Panc1 (cell line): ENCODE measurements at regions not wholly inside any gene's neighbourhood (a gene's known extent, or its start where the extent isn't known, plus 50 kb on each side); places are given as distances from the start of the nearest gene placed in this dataset.

Experiments
- ATAC-seq: fragments of 200-7000 bp; cut with Tn5 transposase; 2 replicates; pipeline ENCODE4 v1.9.1; 2020; ENCODE audit warnings: mild to moderate bottlenecking, moderate library complexity
- BruUV-seq: library from RNA; stranded (reverse); fragments of 400-500 nt; replicated peaks from 2 replicates; lab custom pipeline; 2021; lab: Mats Ljungman, UMichigan
- CTCF ChIA-PET: fragments of 300-600 bp; sonication (Branson Sonifier 250); formaldehyde crosslinking; loops from one replicate; lab custom pipeline; 2022; ENCODE audit warnings: antibody characterized with exemption; lab: Charles Lee
- POLR2A ChIA-PET: fragments of 300-600 bp; sonication (Branson Sonifier 250); formaldehyde crosslinking; loops from one replicate; lab custom pipeline; 2022; ENCODE audit warnings: antibody characterized with exemption; lab: Charles Lee
- DNase-seq: peaks from one replicate; pipeline ENCODE4 v3.0.0-alpha.2; 2010; ENCODE audit warnings: low read depth, low spot score
- H3K27ac ChIP-seq: 2 replicates; pipeline ENCODE4 v1.5.1; 2011; ENCODE audit warnings: mild to moderate bottlenecking, low read length, inconsistent platforms
- H3K27me3 ChIP-seq: fragments of 200-500 bp; sonication (Bioruptor generic); 2 replicates; pipeline ENCODE4 v1.6.0; 2014; ENCODE audit warnings: low read length, inconsistent platforms; ENCODE audit not compliant: control insufficient read depth, insufficient read depth
- H3K36me3 ChIP-seq: fragments of 200-500 bp; sonication (Bioruptor generic); 2 replicates; pipeline ENCODE4 v1.5.1; 2014; ENCODE audit warnings: inconsistent platforms, mild to moderate bottlenecking, low read length, moderate library complexity; ENCODE audit not compliant: control insufficient read depth, insufficient read depth
- H3K4me1 ChIP-seq: 2 replicates; pipeline ENCODE4 v1.5.1; 2011; ENCODE audit warnings: inconsistent platforms, mild to moderate bottlenecking, low read length, moderate library complexity; ENCODE audit not compliant: control insufficient read depth, insufficient read depth
- H3K4me3 ChIP-seq, 2 experiments: 2 replicates each; pipeline ENCODE4 v1.5.1; 2011 to 2012; ENCODE audit warnings: low read depth in 2 of 2, low read length in 2 of 2, mild to moderate bottlenecking in 2 of 2, inconsistent platforms in 1 of 2, moderate library complexity in 1 of 2
- H3K9me3 ChIP-seq: fragments of 200-500 bp; sonication (Bioruptor generic); 2 replicates; pipeline ENCODE4 v1.5.1; 2014; ENCODE audit warnings: low read depth, mild to moderate bottlenecking, inconsistent platforms, low read length, moderate library complexity; ENCODE audit not compliant: control insufficient read depth, insufficient read depth
- POLR2AphosphoS5 ChIP-seq: IDR thresholded peaks from 2 replicates; pipeline ENCODE4 v1.6.1; 2012; ENCODE audit warnings: mild to moderate bottlenecking, low read depth, low read length, moderate library complexity
- SIN3A ChIP-seq: IDR thresholded peaks from 2 replicates; pipeline ENCODE4 v1.6.1; 2012; ENCODE audit warnings: low read depth, mild to moderate bottlenecking, low read length, moderate library complexity, borderline replicate concordance; ENCODE audit not compliant: insufficient read depth
- TCF7L2 ChIP-seq: IDR thresholded peaks from 2 replicates; pipeline ENCODE4 v1.6.1; 2011; ENCODE audit warnings: mild to moderate bottlenecking, low read depth, low read length, inconsistent platforms
- in situ Hi-C: cut with HindIII; loops from 2 replicates; pipeline ENCODE4 v1.10.0; 2016; ENCODE audit warnings: low sequenced_read_pairs, low pct_unique_long_range_greater_than_20kb
- intact Hi-C: fragments of 100-400 bp; cut with micrococcal nuclease; formaldehyde crosslinking; loops from one replicate; pipeline ENCODE4 v1.10.0; 2022; ENCODE audit not compliant: unreplicated experiment
- TF ChIP-seq, protein P1 (sequence below), 2 experiments: IDR thresholded peaks; 2 replicates each; pipeline ENCODE4 v1.6.1; 2011 to 2012; ENCODE audit warnings: low read depth in 2 of 2, control low read depth in 1 of 2, low read length in 1 of 2, mild to moderate bottlenecking in 1 of 2, moderate library complexity in 1 of 2; ENCODE audit not compliant: insufficient read depth in 1 of 2
- TF ChIP-seq, protein P2 (sequence below): fragments of 450-650 bp; IDR thresholded peaks from 2 replicates; pipeline ENCODE4 v1.5.1; 2017; ENCODE audit warnings: mild to moderate bottlenecking

DNA sequence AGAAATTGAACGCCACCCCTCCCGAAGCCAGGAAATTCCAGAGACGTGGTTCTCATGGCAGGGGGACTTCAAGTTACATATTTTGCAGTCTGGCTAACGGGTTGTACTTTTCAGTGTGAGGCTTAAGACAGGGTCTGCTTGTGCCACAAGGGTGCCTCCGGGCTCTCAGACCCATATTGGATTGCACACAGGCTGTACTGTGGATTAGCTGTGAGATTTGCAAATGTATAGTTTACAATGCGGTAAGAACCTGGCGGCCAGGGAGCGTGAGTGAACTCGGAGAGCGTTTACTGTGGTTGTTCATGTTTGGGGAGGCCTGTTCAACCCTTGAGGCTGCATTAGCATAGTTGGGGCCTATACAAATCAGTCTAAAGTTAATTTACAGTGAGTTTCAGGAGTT, 143.9 kb upstream of the SIX2 start:
- Histone ChIP-seq H3K4me1 (no peaks in the 10 kb centered on the region), H3K27ac (no peak overlapping the region), H3K36me3 (no peaks in the 10 kb centered on the region), H3K27me3 (peaks cover 8% of the 10 kb centered on the region), H3K9me3 (0 out of 2 replicates have a peak, but pooled peaks cover 6% of the 10 kb centered on the region), H3K4me3 (no peak overlapping the region)
- TF ChIP-seq, protein P1, sequence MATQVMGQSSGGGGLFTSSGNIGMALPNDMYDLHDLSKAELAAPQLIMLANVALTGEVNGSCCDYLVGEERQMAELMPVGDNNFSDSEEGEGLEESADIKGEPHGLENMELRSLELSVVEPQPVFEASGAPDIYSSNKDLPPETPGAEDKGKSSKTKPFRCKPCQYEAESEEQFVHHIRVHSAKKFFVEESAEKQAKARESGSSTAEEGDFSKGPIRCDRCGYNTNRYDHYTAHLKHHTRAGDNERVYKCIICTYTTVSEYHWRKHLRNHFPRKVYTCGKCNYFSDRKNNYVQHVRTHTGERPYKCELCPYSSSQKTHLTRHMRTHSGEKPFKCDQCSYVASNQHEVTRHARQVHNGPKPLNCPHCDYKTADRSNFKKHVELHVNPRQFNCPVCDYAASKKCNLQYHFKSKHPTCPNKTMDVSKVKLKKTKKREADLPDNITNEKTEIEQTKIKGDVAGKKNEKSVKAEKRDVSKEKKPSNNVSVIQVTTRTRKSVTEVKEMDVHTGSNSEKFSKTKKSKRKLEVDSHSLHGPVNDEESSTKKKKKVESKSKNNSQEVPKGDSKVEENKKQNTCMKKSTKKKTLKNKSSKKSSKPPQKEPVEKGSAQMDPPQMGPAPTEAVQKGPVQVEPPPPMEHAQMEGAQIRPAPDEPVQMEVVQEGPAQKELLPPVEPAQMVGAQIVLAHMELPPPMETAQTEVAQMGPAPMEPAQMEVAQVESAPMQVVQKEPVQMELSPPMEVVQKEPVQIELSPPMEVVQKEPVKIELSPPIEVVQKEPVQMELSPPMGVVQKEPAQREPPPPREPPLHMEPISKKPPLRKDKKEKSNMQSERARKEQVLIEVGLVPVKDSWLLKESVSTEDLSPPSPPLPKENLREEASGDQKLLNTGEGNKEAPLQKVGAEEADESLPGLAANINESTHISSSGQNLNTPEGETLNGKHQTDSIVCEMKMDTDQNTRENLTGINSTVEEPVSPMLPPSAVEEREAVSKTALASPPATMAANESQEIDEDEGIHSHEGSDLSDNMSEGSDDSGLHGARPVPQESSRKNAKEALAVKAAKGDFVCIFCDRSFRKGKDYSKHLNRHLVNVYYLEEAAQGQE (IDR thresholded peaks at IDR 0.05; ENCODE audit: insufficient read depth in 1 of 2, low read depth in 2 of 2, low read length in 1 of 2) = no peak
- ChIA-PET POLR2A (no interaction called here), CTCF (interaction anchor here (0.5 kb wide), 1 partner anchor 372 kb away, joined by 3 read pairs; no protein-coding TSS in a partner anchor)
- DNase-seq (no peak), ATAC-seq (no peak)
- intact Hi-C loops = no loop called here
- BruUV-seq = no TSS peak
- in situ Hi-C loops = no loop called here

DNA sequence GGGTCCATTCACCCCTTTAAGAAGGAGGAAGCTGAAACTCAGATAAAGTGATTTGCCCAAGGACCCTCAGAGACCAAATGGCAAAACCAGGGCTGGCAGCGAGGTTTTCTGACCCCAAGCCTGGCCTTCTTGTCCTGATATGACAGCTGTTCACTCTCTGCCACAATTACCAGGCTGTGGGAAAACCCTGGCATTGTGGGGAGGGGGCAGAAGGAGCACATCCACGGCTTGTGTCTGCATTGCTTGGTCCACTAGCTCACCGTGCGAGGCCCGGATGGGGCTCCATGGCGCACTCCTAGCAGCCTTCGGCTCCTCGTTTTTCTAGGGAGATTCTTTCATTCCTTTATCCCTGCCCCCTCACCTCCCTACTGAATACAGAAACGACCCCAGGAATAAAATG, 143.4 kb upstream of the SIX2 start:
- intact Hi-C loops = no loop called here
- no peak overlapping the region for H3K4me3 ChIP-seq
- ATAC-seq = no peak
- H3K9me3 ChIP-seq = 0 out of 2 replicates have a peak, but pooled peaks cover 6% of the 10 kb centered on the region
- TF ChIP-seq POLR2AphosphoS5 (no peak), SIN3A (no peak), TCF7L2 (no peak)
- TF ChIP-seq, protein P2, sequence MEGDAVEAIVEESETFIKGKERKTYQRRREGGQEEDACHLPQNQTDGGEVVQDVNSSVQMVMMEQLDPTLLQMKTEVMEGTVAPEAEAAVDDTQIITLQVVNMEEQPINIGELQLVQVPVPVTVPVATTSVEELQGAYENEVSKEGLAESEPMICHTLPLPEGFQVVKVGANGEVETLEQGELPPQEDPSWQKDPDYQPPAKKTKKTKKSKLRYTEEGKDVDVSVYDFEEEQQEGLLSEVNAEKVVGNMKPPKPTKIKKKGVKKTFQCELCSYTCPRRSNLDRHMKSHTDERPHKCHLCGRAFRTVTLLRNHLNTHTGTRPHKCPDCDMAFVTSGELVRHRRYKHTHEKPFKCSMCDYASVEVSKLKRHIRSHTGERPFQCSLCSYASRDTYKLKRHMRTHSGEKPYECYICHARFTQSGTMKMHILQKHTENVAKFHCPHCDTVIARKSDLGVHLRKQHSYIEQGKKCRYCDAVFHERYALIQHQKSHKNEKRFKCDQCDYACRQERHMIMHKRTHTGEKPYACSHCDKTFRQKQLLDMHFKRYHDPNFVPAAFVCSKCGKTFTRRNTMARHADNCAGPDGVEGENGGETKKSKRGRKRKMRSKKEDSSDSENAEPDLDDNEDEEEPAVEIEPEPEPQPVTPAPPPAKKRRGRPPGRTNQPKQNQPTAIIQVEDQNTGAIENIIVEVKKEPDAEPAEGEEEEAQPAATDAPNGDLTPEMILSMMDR = no peak
- TF ChIP-seq, protein P1 (IDR thresholded peaks at IDR 0.05; ENCODE audit: insufficient read depth in 1 of 2, low read depth in 2 of 2, low read length in 1 of 2) = no peak
- H3K36me3 ChIP-seq = no peaks in the 10 kb centered on the region
- CTCF ChIA-PET = no interaction called here
- no TSS peak for BruUV-seq
- DNase-seq = no peak
- H3K27me3 ChIP-seq = peaks cover 5% of the 10 kb centered on the region
- in situ Hi-C loops = no loop called here
- H3K4me1 ChIP-seq = no peaks in the 10 kb centered on the region
- no peak overlapping the region for H3K27ac ChIP-seq
- POLR2A ChIA-PET = no interaction called here
